Fibroblast of lung (primary cell): ENCODE measurements at regions not wholly inside any gene's neighbourhood (a gene's known extent, or its start where the extent isn't known, plus 50 kb on each side); places are given as distances from the start of the nearest gene placed in this dataset.

Experiments used
- DNase-seq, 2 donors: peaks; one replicate each; pipeline versions ENCODE4 v3.0.0 to v3.0.0-alpha.2; 2010; ENCODE audit warnings: low read depth in 2 of 2
- H2AFZ ChIP-seq: 2 replicates; pipeline ENCODE4 v1.5.1; 2012; ENCODE audit warnings: low read length, control low read depth, inconsistent platforms
- H3K27ac ChIP-seq: 2 replicates; pipeline ENCODE4 v1.5.1; 2011; ENCODE audit warnings: low read length, control low read depth; ENCODE audit not compliant: insufficient read depth
- H3K27me3 ChIP-seq: 2 replicates; pipeline ENCODE4 v1.5.1; 2011; ENCODE audit warnings: mild to moderate bottlenecking, low read length; ENCODE audit not compliant: control insufficient read depth, insufficient read depth
- H3K36me3 ChIP-seq: 2 replicates; pipeline ENCODE4 v1.5.1; 2011; ENCODE audit warnings: low read length; ENCODE audit not compliant: control insufficient read depth, insufficient read depth
- H3K4me1 ChIP-seq: 2 replicates; pipeline ENCODE4 v1.5.1; 2011; ENCODE audit warnings: low read length; ENCODE audit not compliant: control insufficient read depth, insufficient read depth; ENCODE audit errors: extremely low read depth
- H3K4me2 ChIP-seq: 2 replicates; pipeline ENCODE4 v1.5.1; 2011; ENCODE audit warnings: low read length, control low read depth; ENCODE audit not compliant: insufficient read depth; ENCODE audit errors: extremely low read depth
- H3K4me3 ChIP-seq, 4 experiments: fragments of 200-600 bp in 1 of 4; sonication (generic) in 1 of 4; replicated peaks in 1 of 4; 2 replicates each; pipeline ENCODE4 v1.5.1; 2011 to 2016; ENCODE audit warnings: low read length in 4 of 4, low read depth in 3 of 4, mild to moderate bottlenecking in 3 of 4, control low read depth in 2 of 4, inconsistent platforms in 1 of 4, mixed read lengths in 1 of 4; ENCODE audit not compliant: insufficient read depth in 1 of 4; ENCODE audit errors: control extremely low read depth in 1 of 4
- H3K79me2 ChIP-seq: 2 replicates; pipeline ENCODE4 v1.5.1; 2012; ENCODE audit warnings: mild to moderate bottlenecking, low read length, inconsistent platforms; ENCODE audit not compliant: control insufficient read depth, insufficient read depth
- H3K9ac ChIP-seq: 2 replicates; pipeline ENCODE4 v1.5.1; 2011; ENCODE audit warnings: mild to moderate bottlenecking, low read length, control low read depth; ENCODE audit not compliant: insufficient read depth
- H3K9me3 ChIP-seq: 2 replicates; pipeline ENCODE4 v1.5.1; 2012; ENCODE audit warnings: low read depth, low read length; ENCODE audit not compliant: control insufficient read depth, insufficient read depth
- H4K20me1 ChIP-seq: 2 replicates; pipeline ENCODE4 v1.5.1; 2011; ENCODE audit warnings: low read length; ENCODE audit not compliant: control insufficient read depth, insufficient read depth; ENCODE audit errors: extremely low read depth
- EZH2 ChIP-seq: IDR thresholded peaks from 2 replicates; pipeline ENCODE4 v1.5.1; 2012; ENCODE audit warnings: low read length, control low read depth, mild to moderate bottlenecking; ENCODE audit errors: missing control alignments
- TF ChIP-seq, protein P1 (sequence below), 2 donors: IDR thresholded peaks in 1 of 2; conservative IDR thresholded peaks in 1 of 2; 1 replicate in 1 of 2; 2 replicates in 1 of 2; pipeline ENCODE4 v1.5.1; 2011 to 2012; ENCODE audit warnings: low read length in 2 of 2, control low read depth in 1 of 2, inconsistent platforms in 1 of 2, low read depth in 1 of 2, mild to moderate bottlenecking in 1 of 2

DNA sequence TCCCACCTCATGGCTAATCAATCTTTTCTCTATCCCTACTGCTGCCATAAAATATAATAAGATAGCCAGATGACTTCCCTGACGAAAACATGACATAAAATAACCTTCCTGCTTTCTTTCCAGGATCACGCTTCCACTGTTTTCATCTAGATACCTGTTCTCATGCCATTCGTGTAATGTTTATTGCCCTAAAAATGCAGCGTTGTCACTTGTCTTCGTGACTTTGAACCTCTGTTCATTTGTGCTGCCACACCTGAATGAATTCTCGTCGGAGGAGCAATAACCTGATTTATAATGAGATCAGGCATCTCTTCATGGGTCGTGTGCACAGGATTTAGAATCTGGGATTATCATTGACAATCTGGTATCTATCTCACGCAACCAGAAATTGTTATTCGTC lies 1401.9 kb downstream of the CDH11 start:
- Histone ChIP-seq H3K79me2 (no peaks in the 10 kb centered on the region), H3K4me1 (no peaks in the 10 kb centered on the region), H3K27me3 (no peaks in the 10 kb centered on the region), H3K4me3 (no peak overlapping the region), H2AFZ (no peak overlapping the region), H3K27ac (no peak overlapping the region), H3K4me2 (no peak overlapping the region), H3K9ac (no peak overlapping the region), H4K20me1 (no peaks in the 10 kb centered on the region), H3K9me3 (no peaks in the 10 kb centered on the region), H3K36me3 (no peaks in the 10 kb centered on the region)
- TF ChIP-seq, protein P1, sequence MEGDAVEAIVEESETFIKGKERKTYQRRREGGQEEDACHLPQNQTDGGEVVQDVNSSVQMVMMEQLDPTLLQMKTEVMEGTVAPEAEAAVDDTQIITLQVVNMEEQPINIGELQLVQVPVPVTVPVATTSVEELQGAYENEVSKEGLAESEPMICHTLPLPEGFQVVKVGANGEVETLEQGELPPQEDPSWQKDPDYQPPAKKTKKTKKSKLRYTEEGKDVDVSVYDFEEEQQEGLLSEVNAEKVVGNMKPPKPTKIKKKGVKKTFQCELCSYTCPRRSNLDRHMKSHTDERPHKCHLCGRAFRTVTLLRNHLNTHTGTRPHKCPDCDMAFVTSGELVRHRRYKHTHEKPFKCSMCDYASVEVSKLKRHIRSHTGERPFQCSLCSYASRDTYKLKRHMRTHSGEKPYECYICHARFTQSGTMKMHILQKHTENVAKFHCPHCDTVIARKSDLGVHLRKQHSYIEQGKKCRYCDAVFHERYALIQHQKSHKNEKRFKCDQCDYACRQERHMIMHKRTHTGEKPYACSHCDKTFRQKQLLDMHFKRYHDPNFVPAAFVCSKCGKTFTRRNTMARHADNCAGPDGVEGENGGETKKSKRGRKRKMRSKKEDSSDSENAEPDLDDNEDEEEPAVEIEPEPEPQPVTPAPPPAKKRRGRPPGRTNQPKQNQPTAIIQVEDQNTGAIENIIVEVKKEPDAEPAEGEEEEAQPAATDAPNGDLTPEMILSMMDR (conservative IDR thresholded peaks at IDR 0.05 in 1 of 2, IDR thresholded peaks at IDR 0.05 in 1 of 2; ENCODE audit: low read depth in 1 of 2, low read length in 2 of 2): no peak
- no peak for TF ChIP-seq EZH2
- no peak for DNase-seq

DNA sequence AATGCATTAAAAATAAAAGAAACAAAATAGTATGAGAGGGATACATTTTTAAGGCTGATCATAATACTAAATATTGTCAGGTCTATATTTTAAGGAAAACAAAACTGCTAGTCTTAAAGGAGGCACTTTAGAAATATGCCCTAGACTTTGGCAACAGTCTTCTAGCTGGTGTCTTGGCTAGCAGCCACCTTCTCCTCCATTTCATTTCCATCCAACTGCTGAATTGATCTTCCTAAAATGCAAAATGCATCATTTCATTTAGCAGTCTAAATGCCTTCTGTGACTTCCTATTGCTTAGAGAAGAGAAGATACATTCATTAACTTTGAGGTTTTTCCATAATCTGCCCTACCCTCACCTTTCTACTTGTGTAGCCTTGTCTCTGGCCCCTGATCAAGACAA lies 1404.1 kb downstream of the CDH11 start:
- no peaks in the 10 kb centered on the region for H4K20me1 ChIP-seq
- no peak overlapping the region for H3K4me2 ChIP-seq
- TF ChIP-seq, protein P1 (conservative IDR thresholded peaks at IDR 0.05 in 1 of 2, IDR thresholded peaks at IDR 0.05 in 1 of 2; ENCODE audit: low read depth in 1 of 2, low read length in 2 of 2): no peak
- TF ChIP-seq EZH2: no peak
- H3K79me2 ChIP-seq: no peaks in the 10 kb centered on the region
- no peaks in the 10 kb centered on the region for H3K9me3 ChIP-seq
- H3K36me3 ChIP-seq: no peaks in the 10 kb centered on the region
- no peak overlapping the region for H3K27ac ChIP-seq
- no peaks in the 10 kb centered on the region for H3K27me3 ChIP-seq
- no peak overlapping the region for H2AFZ ChIP-seq
- H3K4me3 ChIP-seq: no peak overlapping the region
- no peaks in the 10 kb centered on the region for H3K4me1 ChIP-seq
- no peak overlapping the region for H3K9ac ChIP-seq
- no peak for DNase-seq

DNA sequence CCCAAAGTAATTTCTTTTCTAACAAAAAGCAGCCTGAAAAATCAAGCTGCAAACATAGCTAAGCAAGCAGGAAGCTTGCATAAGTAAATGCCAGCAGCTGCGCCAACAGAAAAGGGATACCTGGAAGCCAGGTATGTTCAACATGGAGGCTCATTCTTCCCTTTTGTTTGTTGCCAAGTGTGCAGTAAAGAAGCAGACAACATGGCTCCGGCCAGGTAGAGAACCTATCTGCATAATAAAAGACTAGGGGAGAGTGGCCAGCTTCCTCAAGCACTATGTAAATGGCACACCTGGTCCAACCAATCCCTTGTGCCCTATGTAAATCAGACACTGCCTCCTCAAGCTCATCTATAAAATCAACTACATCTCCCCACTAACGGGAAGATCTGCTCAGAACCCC lies 1407.0 kb downstream of the CDH11 start:
- Histone ChIP-seq H3K79me2 (no peaks in the 10 kb centered on the region), H3K27ac (no peak overlapping the region), H2AFZ (no peak overlapping the region), H3K36me3 (no peaks in the 10 kb centered on the region), H3K4me1 (no peaks in the 10 kb centered on the region), H4K20me1 (no peaks in the 10 kb centered on the region), H3K4me3 (no peak overlapping the region), H3K4me2 (no peak overlapping the region), H3K9ac (no peak overlapping the region), H3K9me3 (no peaks in the 10 kb centered on the region), H3K27me3 (no peaks in the 10 kb centered on the region)
- no peak for TF ChIP-seq EZH2
- TF ChIP-seq, protein P1 (conservative IDR thresholded peaks at IDR 0.05 in 1 of 2, IDR thresholded peaks at IDR 0.05 in 1 of 2; ENCODE audit: low read depth in 1 of 2, low read length in 2 of 2): no peak
- no peak for DNase-seq
